Naive thymus-derived CD4-positive, alpha-beta T cell (primary cell): ENCODE measurements at regions not wholly inside any gene's neighbourhood (a gene's known extent, or its start where the extent isn't known, plus 50 kb on each side); places are given as distances from the start of the nearest gene placed in this dataset.

Source experiments
- ATAC-seq: fragments of 150-1000 bp; cut with Tn5 transposase; 2 replicates; pipeline ENCODE4 v1.10.0; 2021; ENCODE audit warnings: mild to moderate bottlenecking, moderate library complexity
- CTCF ChIA-PET: fragments of 350-600 bp; sonication (Branson Sonifier 250); formaldehyde crosslinking; loops from one replicate; lab custom pipeline; 2021; ENCODE audit warnings: antibody characterized with exemption; lab: Charles Lee
- POLR2A ChIA-PET: fragments of 350-600 bp; sonication (Branson Sonifier 250); formaldehyde crosslinking; loops from one replicate; lab custom pipeline; 2021; ENCODE audit warnings: antibody characterized with exemption, inconsistent platforms; lab: Charles Lee
- DNase-seq, 9 donors: peaks; one replicate each; pipeline versions ENCODE4 v3.0.0 to v3.0.0-alpha.2; 2020 to 2022; ENCODE audit warnings: mixed read lengths in 1 of 9
- H3K27ac ChIP-seq: one replicate; pipeline ENCODE4 v1.7.0; 2013; ENCODE audit warnings: mild to moderate bottlenecking, low read depth, low read length, moderate library complexity
- H3K27me3 ChIP-seq, 2 donors: one replicate each; pipeline ENCODE4 v1.7.0; 2013; ENCODE audit warnings: low read length in 2 of 2, mild to moderate bottlenecking in 2 of 2, moderate library complexity in 2 of 2; ENCODE audit not compliant: control insufficient read depth in 2 of 2, insufficient read depth in 2 of 2
- H3K36me3 ChIP-seq, 3 experiments: 1 replicate in 2 of 3; 2 replicates in 1 of 3; pipeline ENCODE4 v1.7.0; 2013; ENCODE audit warnings: low read length in 3 of 3, mild to moderate bottlenecking in 3 of 3, moderate library complexity in 1 of 3; ENCODE audit not compliant: insufficient read depth in 3 of 3, control insufficient read depth in 2 of 3
- H3K4me1 ChIP-seq, 2 donors: one replicate each; pipeline ENCODE4 v1.7.0; 2013; ENCODE audit warnings: low read length in 2 of 2, mild to moderate bottlenecking in 2 of 2, moderate library complexity in 1 of 2; ENCODE audit not compliant: control insufficient read depth in 2 of 2, insufficient read depth in 2 of 2
- H3K4me3 ChIP-seq: 2 replicates; pipeline ENCODE4 v1.7.0; 2013; ENCODE audit warnings: mild to moderate bottlenecking, low read length
- H3K9me3 ChIP-seq, 3 experiments: 1 replicate in 2 of 3; 2 replicates in 1 of 3; pipeline ENCODE4 v1.7.0; 2013; ENCODE audit warnings: low read length in 3 of 3; ENCODE audit not compliant: control insufficient read depth in 2 of 3
- H3K27ac Mint-ChIP-seq, 9 donors: one replicate each; pipeline ENCODE4 v1.8.0; 2020 to 2022; ENCODE audit warnings: mixed read lengths in 9 of 9, mild to moderate bottlenecking in 8 of 9, moderate library complexity in 5 of 9, inconsistent platforms in 2 of 9
- H3K27me3 Mint-ChIP-seq, 5 donors: one replicate each; pipeline ENCODE4 v1.8.0; 2021 to 2022; ENCODE audit warnings: mixed read lengths in 5 of 5, mild to moderate bottlenecking in 1 of 5
- H3K36me3 Mint-ChIP-seq, 5 donors: one replicate each; pipeline ENCODE4 v1.8.0; 2020 to 2022; ENCODE audit warnings: mixed read lengths in 5 of 5, mild to moderate bottlenecking in 3 of 5, inconsistent platforms in 1 of 5
- H3K4me1 Mint-ChIP-seq, 7 donors: one replicate each; pipeline ENCODE4 v1.8.0; 2020 to 2022; ENCODE audit warnings: mixed read lengths in 7 of 7, mild to moderate bottlenecking in 3 of 7, inconsistent platforms in 1 of 7
- H3K4me3 Mint-ChIP-seq, 10 donors: one replicate each; pipeline ENCODE4 v1.8.0; 2020 to 2022; ENCODE audit warnings: mild to moderate bottlenecking in 10 of 10, mixed read lengths in 10 of 10, moderate library complexity in 6 of 10, inconsistent platforms in 2 of 10
- H3K9me3 Mint-ChIP-seq, 11 donors: one replicate each; pipeline ENCODE4 v1.8.0; 2020 to 2022; ENCODE audit warnings: mixed read lengths in 11 of 11, mild to moderate bottlenecking in 4 of 11, inconsistent platforms in 1 of 11, moderate library complexity in 1 of 11
- intact Hi-C, 2 donors: fragments of 100-400 bp; cut with micrococcal nuclease; formaldehyde crosslinking; loops; one replicate each; pipeline ENCODE4 v1.15.1; 2023

GRCh38 chr3:27779176-27779575, 57.1 kb upstream of the EOMES start:
- DNase-seq (no peak), ATAC-seq (no peak)
- no peak overlapping the region for H3K4me3 ChIP-seq
- no peaks in the 10 kb centered on the region for H3K4me1 ChIP-seq
- no peaks in the 10 kb centered on the region for H3K27me3 ChIP-seq
- Mint-ChIP-seq H3K27ac (peak overlapping the region in 1 of 9 donors; percentile 57), H3K4me3 (no peak overlapping the region), H3K4me1 (peaks cover 0 to 2% (median 0%) of the 10 kb centered on the region in 7 donors), H3K27me3 (peaks cover 0 to 5% (median 0%) of the 10 kb centered on the region in 5 donors), H3K9me3 (no peaks in the 10 kb centered on the region), H3K36me3 (no peaks in the 10 kb centered on the region)
- POLR2A ChIA-PET: no interaction called here
- CTCF ChIA-PET: no interaction called here
- no peak overlapping the region for H3K27ac ChIP-seq
- H3K9me3 ChIP-seq: no peaks in the 10 kb centered on the region
- intact Hi-C loops: no loop called here
- no peaks in the 10 kb centered on the region for H3K36me3 ChIP-seq

GRCh38 chr3:27789420-27789819, 67.3 kb upstream of the EOMES start:
- no peak overlapping the region for H3K4me3 Mint-ChIP-seq
- Histone ChIP-seq H3K9me3 (no peaks in the 10 kb centered on the region), H3K4me3 (no peak overlapping the region), H3K27ac (no peak overlapping the region), H3K36me3 (no peaks in the 10 kb centered on the region), H3K4me1 (no peaks in the 10 kb centered on the region), H3K27me3 (no peaks in the 10 kb centered on the region)
- H3K9me3 Mint-ChIP-seq: no peaks in the 10 kb centered on the region
- CTCF ChIA-PET: no interaction called here
- no peaks in the 10 kb centered on the region for H3K36me3 Mint-ChIP-seq
- ATAC-seq: no peak
- peaks cover 0 to 10% (median 0%) of the 10 kb centered on the region in 7 donors for H3K4me1 Mint-ChIP-seq
- peaks cover 0 to 4% (median 0%) of the 10 kb centered on the region in 5 donors for H3K27me3 Mint-ChIP-seq
- no peak for DNase-seq
- intact Hi-C loops: no loop called here
- no peak overlapping the region for H3K27ac Mint-ChIP-seq
- POLR2A ChIA-PET: no interaction called here

- H3K27ac ChIP-seq: no peak overlapping the region
- no peaks in the 10 kb centered on the region for H3K27me3 ChIP-seq
- H3K36me3 Mint-ChIP-seq: no peaks in the 10 kb centered on the region
- ChIA-PET POLR2A (no interaction called here), CTCF (interaction anchor here (0.5 to 0.6 kb wide), 3 partner anchors 65 to 267 kb away, joined by 3 read pairs; no protein-coding TSS in a partner anchor)
- H3K27ac Mint-ChIP-seq: no peak overlapping the region
- DNase-seq (no peak), ATAC-seq (no peak)
- peaks cover 0 to 2% (median 0%) of the 10 kb centered on the region in 11 donors for H3K9me3 Mint-ChIP-seq
- no peak overlapping the region for H3K4me3 ChIP-seq
- H3K9me3 ChIP-seq: no peaks in the 10 kb centered on the region
- intact Hi-C loops: no loop called here
- peaks cover 0 to 16% (median 4%) of the 10 kb centered on the region in 7 donors for H3K4me1 Mint-ChIP-seq
- H3K36me3 ChIP-seq: no peaks in the 10 kb centered on the region
- H3K4me3 Mint-ChIP-seq: no peak overlapping the region
- H3K4me1 ChIP-seq: no peaks in the 10 kb centered on the region
- no peaks in the 10 kb centered on the region for H3K27me3 Mint-ChIP-seq
Measured at GRCh38 chr3:27791956-27792355, 69.8 kb upstream of the EOMES start.

GRCh38 chr3:27792869-27793268, 70.7 kb upstream of the EOMES start:
- POLR2A ChIA-PET: no interaction called here
- ATAC-seq: no peak
- Mint-ChIP-seq H3K9me3 (peaks cover 0 to 2% (median 0%) of the 10 kb centered on the region in 11 donors), H3K36me3 (no peaks in the 10 kb centered on the region), H3K4me3 (no peak overlapping the region), H3K27me3 (no peaks in the 10 kb centered on the region), H3K4me1 (peaks cover 0 to 16% (median 4%) of the 10 kb centered on the region in 7 donors), H3K27ac (no peak overlapping the region)
- Histone ChIP-seq H3K27me3 (no peaks in the 10 kb centered on the region), H3K27ac (no peak overlapping the region), H3K9me3 (no peaks in the 10 kb centered on the region), H3K36me3 (no peaks in the 10 kb centered on the region), H3K4me3 (no peak overlapping the region), H3K4me1 (no peaks in the 10 kb centered on the region)
- CTCF ChIA-PET: no interaction called here
- intact Hi-C loops: no loop called here
- no peak for DNase-seq

- ATAC-seq: no peak
- Histone ChIP-seq H3K27me3 (no peaks in the 10 kb centered on the region), H3K4me3 (no peak overlapping the region), H3K4me1 (no peaks in the 10 kb centered on the region), H3K36me3 (no peaks in the 10 kb centered on the region), H3K9me3 (no peaks in the 10 kb centered on the region), H3K27ac (no peak overlapping the region)
- no peak for DNase-seq
- ChIA-PET POLR2A (no interaction called here), CTCF (no interaction called here)
- no peak overlapping the region for H3K27ac Mint-ChIP-seq
- H3K4me1 Mint-ChIP-seq: peaks cover 0 to 16% (median 4%) of the 10 kb centered on the region in 7 donors
- no peaks in the 10 kb centered on the region for H3K27me3 Mint-ChIP-seq
- intact Hi-C loops: no loop called here
- peaks cover 0 to 2% (median 0%) of the 10 kb centered on the region in 11 donors for H3K9me3 Mint-ChIP-seq
- no peaks in the 10 kb centered on the region for H3K36me3 Mint-ChIP-seq
- no peak overlapping the region for H3K4me3 Mint-ChIP-seq
Measured at GRCh38 chr3:27794211-27794610, 72.1 kb upstream of the EOMES start.

- no peaks in the 10 kb centered on the region for H3K36me3 Mint-ChIP-seq
- CTCF ChIA-PET: no interaction called here
- POLR2A ChIA-PET: no interaction called here
- Histone ChIP-seq H3K27ac (no peak overlapping the region), H3K27me3 (no peaks in the 10 kb centered on the region), H3K4me3 (no peak overlapping the region), H3K36me3 (no peaks in the 10 kb centered on the region), H3K4me1 (no peaks in the 10 kb centered on the region), H3K9me3 (no peaks in the 10 kb centered on the region)
- no peak for ATAC-seq
- intact Hi-C loops: no loop called here
- no peak overlapping the region for H3K4me3 Mint-ChIP-seq
- H3K27me3 Mint-ChIP-seq: no peaks in the 10 kb centered on the region
- peaks cover 0 to 16% (median 4%) of the 10 kb centered on the region in 7 donors for H3K4me1 Mint-ChIP-seq
- DNase-seq: no peak
- peaks cover 0 to 2% (median 0%) of the 10 kb centered on the region in 11 donors for H3K9me3 Mint-ChIP-seq
- H3K27ac Mint-ChIP-seq: no peak overlapping the region
Measured at GRCh38 chr3:27796365-27796875, 74.3 kb upstream of the EOMES start.

GRCh38 chr3:27797773-27798172, 75.7 kb upstream of the EOMES start:
- CTCF ChIA-PET: no interaction called here
- intact Hi-C loops: no loop called here
- no peaks in the 10 kb centered on the region for H3K36me3 Mint-ChIP-seq

More at GRCh38 chr3:27797773-27798172, 75.7 kb upstream of the EOMES start:
- no peak overlapping the region for H3K27ac ChIP-seq
- POLR2A ChIA-PET: no interaction called here
- H3K9me3 Mint-ChIP-seq: peaks cover 0 to 2% (median 0%) of the 10 kb centered on the region in 11 donors
- no peaks in the 10 kb centered on the region for H3K27me3 ChIP-seq
- ATAC-seq (no peak), DNase-seq (no peak)
- no peak overlapping the region for H3K27ac Mint-ChIP-seq
- H3K4me3 Mint-ChIP-seq: no peak overlapping the region
- no peaks in the 10 kb centered on the region for H3K27me3 Mint-ChIP-seq
- H3K4me1 ChIP-seq: no peaks in the 10 kb centered on the region
- no peaks in the 10 kb centered on the region for H3K36me3 ChIP-seq
- peaks cover 0 to 11% (median 4%) of the 10 kb centered on the region in 7 donors for H3K4me1 Mint-ChIP-seq
- no peaks in the 10 kb centered on the region for H3K9me3 ChIP-seq
- H3K4me3 ChIP-seq: no peak overlapping the region
